ENCODE measurements at regions not wholly inside any gene's neighbourhood (a gene's known extent, or its start where the extent isn't known, plus 50 kb on each side); places are given as distances from the start of the nearest gene placed in this dataset.
A peak's percentile ranks its signal among the peaks of the same experiment; 100 is the strongest.

DNA sequence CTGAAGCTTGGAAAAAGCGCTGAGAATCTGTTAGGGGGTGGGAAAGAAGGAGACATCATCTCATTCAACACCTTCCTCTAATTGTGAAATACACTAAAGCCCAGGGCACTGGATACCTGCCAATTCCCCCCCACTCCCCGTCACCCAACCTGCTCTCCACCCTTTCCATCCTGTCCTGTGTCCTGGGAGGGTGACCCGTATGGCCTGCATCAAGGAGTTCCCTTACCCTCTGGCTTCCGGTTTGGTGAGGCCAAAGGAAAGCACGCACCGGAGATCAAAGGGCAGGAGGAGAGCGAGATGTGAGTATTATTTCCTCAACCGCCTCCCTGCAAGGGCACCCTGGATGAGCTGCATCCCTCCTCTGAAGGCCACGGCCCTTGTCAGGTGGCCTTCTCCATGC is 65.0 kb upstream of the PTPRJ start:
- Histone ChIP-seq H3K23ac (ENCODE audit: insufficient read length, low read depth, low read length) (no peak overlapping the region), H3K27ac (ENCODE audit: insufficient read length, low read depth, low read length) (no peak overlapping the region), H3K18ac (ENCODE audit: insufficient read length, low read depth, low read length) (no peak overlapping the region), H3K27me3 (ENCODE audit: insufficient read depth, low read length) (no peaks in the 10 kb centered on the region), H3K23me2 (ENCODE audit: insufficient read length, low read depth, low read length, poor library complexity, severe bottlenecking) (no peaks in the 10 kb centered on the region), H4K20me1 (ENCODE audit: control insufficient read depth, insufficient read depth, insufficient read length) (no peaks in the 10 kb centered on the region), H3K79me2 (ENCODE audit: insufficient read depth, low read length) (no peaks in the 10 kb centered on the region), H3K4me1 (ENCODE audit: insufficient read depth, low read length) (no peaks in the 10 kb centered on the region; the same call in 1 of the 2 replicates), H2AFZ (ENCODE audit: low read length) (no peak overlapping the region), H3K56ac (ENCODE audit: insufficient read length, low read depth, low read length) (no peak overlapping the region), H4K8ac (replicated peaks; ENCODE audit: insufficient read length, low read depth, low read length) (no peak overlapping the region), H2BK120ac (ENCODE audit: low read depth, low read length, poor library complexity, severe bottlenecking) (no peak overlapping the region), H2BK20ac (ENCODE audit: low read depth, low read length, poor library complexity, severe bottlenecking) (no peak overlapping the region), H2BK5ac (ENCODE audit: insufficient read length, low read length) (no peak overlapping the region), H2BK12ac (ENCODE audit: insufficient read length, low read depth, low read length) (no peak overlapping the region), H3K9ac (ENCODE audit: extremely low read depth, insufficient read length, low read length) (no peak overlapping the region), H3K79me1 (ENCODE audit: insufficient read depth, low read depth, low read length, poor library complexity, severe bottlenecking) (no peaks in the 10 kb centered on the region), H3K4ac (ENCODE audit: low read depth, low read length) (no peak overlapping the region), H4K5ac (ENCODE audit: insufficient read length, low read depth, low read length) (no peak overlapping the region), H3K9me3 (ENCODE audit: control insufficient read depth, low read depth, low read length) (no peaks in the 10 kb centered on the region), H3K4me2 (ENCODE audit: insufficient read depth, insufficient read length, low read length) (no peak overlapping the region), H3T11ph (ENCODE audit: low read length) (no peak overlapping the region), H2BK15ac (ENCODE audit: low read depth, low read length) (no peak overlapping the region), H3K14ac (ENCODE audit: insufficient read depth, low read length) (no peak overlapping the region), H4K91ac (ENCODE audit: insufficient read length, low read depth, low read length) (no peak overlapping the region), H2AK5ac (ENCODE audit: insufficient read length, low read length) (no peak overlapping the region)
- no peaks in the 10 kb centered on the region; the same call in 1 of the 2 replicates for H3K27me3 Mint-ChIP-seq (ENCODE audit: low read depth)
- no peak overlapping the region for H3K4me3 Mint-ChIP-seq
- H3K4me1 Mint-ChIP-seq: peaks cover 29 to 36% of the 10 kb centered on the region in 2 experiments
- H3K27ac Mint-ChIP-seq: 0 out of 7 replicates have a peak overlapping the region, but pooled peaks of 1 of the 3 experiments have one; percentile 37
- no CpG with 5 or more reads among the region's 9 CpGs for WGBS (ENCODE audit: extremely low coverage, insufficient read length, low lambda C conversion rate)
- no peaks in the 10 kb centered on the region for H3K9me3 Mint-ChIP-seq
- no peak for DNase-seq
- TF ChIP-seq, protein P1, sequence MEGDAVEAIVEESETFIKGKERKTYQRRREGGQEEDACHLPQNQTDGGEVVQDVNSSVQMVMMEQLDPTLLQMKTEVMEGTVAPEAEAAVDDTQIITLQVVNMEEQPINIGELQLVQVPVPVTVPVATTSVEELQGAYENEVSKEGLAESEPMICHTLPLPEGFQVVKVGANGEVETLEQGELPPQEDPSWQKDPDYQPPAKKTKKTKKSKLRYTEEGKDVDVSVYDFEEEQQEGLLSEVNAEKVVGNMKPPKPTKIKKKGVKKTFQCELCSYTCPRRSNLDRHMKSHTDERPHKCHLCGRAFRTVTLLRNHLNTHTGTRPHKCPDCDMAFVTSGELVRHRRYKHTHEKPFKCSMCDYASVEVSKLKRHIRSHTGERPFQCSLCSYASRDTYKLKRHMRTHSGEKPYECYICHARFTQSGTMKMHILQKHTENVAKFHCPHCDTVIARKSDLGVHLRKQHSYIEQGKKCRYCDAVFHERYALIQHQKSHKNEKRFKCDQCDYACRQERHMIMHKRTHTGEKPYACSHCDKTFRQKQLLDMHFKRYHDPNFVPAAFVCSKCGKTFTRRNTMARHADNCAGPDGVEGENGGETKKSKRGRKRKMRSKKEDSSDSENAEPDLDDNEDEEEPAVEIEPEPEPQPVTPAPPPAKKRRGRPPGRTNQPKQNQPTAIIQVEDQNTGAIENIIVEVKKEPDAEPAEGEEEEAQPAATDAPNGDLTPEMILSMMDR (conservative IDR thresholded peaks at IDR 0.05): no peak
- H3K36me3 Mint-ChIP-seq (ENCODE audit: insufficient read depth in 1 of 3, low read depth in 3 of 3): no peaks in the 10 kb centered on the region

Data from H9 (cell line).